ENCODE measurements at regions not wholly inside any gene's neighbourhood (a gene's known extent, or its start where the extent isn't known, plus 50 kb on each side); places are given as distances from the start of the nearest gene placed in this dataset.
"Not testable (repeated sequence)": the region's sequence is repeated elsewhere in the genome, so short reads cannot be mapped to it uniquely, and the experiment has no call there.

GRCh38 chr20:56762829-56763228 is 133.7 kb downstream of the TFAP2C start:
- DNase-seq (ENCODE audit: extremely low read depth in 1 of 11, low read depth in 9 of 11, low spot score in 4 of 11) = no peak

- DNase-seq (ENCODE audit: extremely low read depth in 1 of 11, low read depth in 9 of 11, low spot score in 4 of 11) = no peak
These were observed 135.6 kb downstream of the TFAP2C start for GRCh38 chr20:56764671-56765070.

GRCh38 chr20:56765172-56766073 is 136.3 kb downstream of the TFAP2C start:
- no peak for DNase-seq (ENCODE audit: extremely low read depth in 1 of 11, low read depth in 9 of 11, low spot score in 4 of 11)

GRCh38 chr20:56766528-56766927 is 137.4 kb downstream of the TFAP2C start:
- DNase-seq (ENCODE audit: extremely low read depth in 1 of 11, low read depth in 9 of 11, low spot score in 4 of 11) = no peak

GRCh38 chr20:56769921-56770600 is 141.0 kb downstream of the TFAP2C start:
- DNase-seq (ENCODE audit: extremely low read depth in 1 of 11, low read depth in 9 of 11, low spot score in 4 of 11) = no peak

- no peak for DNase-seq (ENCODE audit: extremely low read depth in 1 of 11, low read depth in 9 of 11, low spot score in 4 of 11)
These were observed 144.6 kb downstream of the TFAP2C start for GRCh38 chr20:56773749-56774148.

GRCh38 chr20:56774873-56775272 is 145.8 kb downstream of the TFAP2C start:
- DNase-seq (ENCODE audit: extremely low read depth in 1 of 11, low read depth in 9 of 11, low spot score in 4 of 11) = no peak

- DNase-seq (ENCODE audit: extremely low read depth in 1 of 11, low read depth in 9 of 11, low spot score in 4 of 11) = no peak
These were observed 147.2 kb downstream of the TFAP2C start for GRCh38 chr20:56776345-56776744.

GRCh38 chr20:56778765-56779195 is 149.7 kb downstream of the TFAP2C start:
- DNase-seq (ENCODE audit: extremely low read depth in 1 of 11, low read depth in 9 of 11, low spot score in 4 of 11) = peak in 6 of 11 donors; percentile 7 to 25 (median 19)

GRCh38 chr20:56779452-56780143 is 150.5 kb downstream of the TFAP2C start:
- no peak for DNase-seq (ENCODE audit: extremely low read depth in 1 of 11, low read depth in 9 of 11, low spot score in 4 of 11)

- DNase-seq (ENCODE audit: extremely low read depth in 1 of 11, low read depth in 9 of 11, low spot score in 4 of 11) = no peak
These were observed 151.2 kb downstream of the TFAP2C start for GRCh38 chr20:56780266-56780665.

GRCh38 chr20:56781108-56781739 is 152.1 kb downstream of the TFAP2C start:
- DNase-seq (ENCODE audit: extremely low read depth in 1 of 11, low read depth in 9 of 11, low spot score in 4 of 11) = no peak

- not testable (repeated sequence) for DNase-seq (ENCODE audit: extremely low read depth in 1 of 11, low read depth in 9 of 11, low spot score in 4 of 11)
These were observed 153.0 kb downstream of the TFAP2C start for GRCh38 chr20:56781987-56782560.

GRCh38 chr20:56782814-56783213 is 153.7 kb downstream of the TFAP2C start:
- DNase-seq (ENCODE audit: extremely low read depth in 1 of 11, low read depth in 9 of 11, low spot score in 4 of 11) = not testable (repeated sequence)

GRCh38 chr20:56783826-56784225 is 154.7 kb downstream of the TFAP2C start:
- DNase-seq (ENCODE audit: extremely low read depth in 1 of 11, low read depth in 9 of 11, low spot score in 4 of 11) = no peak

- no peak for DNase-seq (ENCODE audit: extremely low read depth in 1 of 11, low read depth in 9 of 11, low spot score in 4 of 11)
These were observed 157.4 kb downstream of the TFAP2C start for GRCh38 chr20:56786503-56786902.

- no peak for DNase-seq (ENCODE audit: extremely low read depth in 1 of 11, low read depth in 9 of 11, low spot score in 4 of 11)
These were observed 159.1 kb downstream of the TFAP2C start for GRCh38 chr20:56788041-56788670.

All from renal cortex interstitium (tissue), 11 donors.